GM21529 (cell line): ENCODE measurements at regions not wholly inside any gene's neighbourhood (a gene's known extent, or its start where the extent isn't known, plus 50 kb on each side); places are given as distances from the start of the nearest gene placed in this dataset.

ENCODE experiments used
- ATAC-seq: cut with Tn5 transposase; IDR thresholded peaks from one replicate; pipeline ENCODE4 v1.9.1; 2021; ENCODE audit not compliant: unreplicated experiment

- ATAC-seq = no peak
Measured at GRCh38 chr17:31595076-31595475, 203.6 kb downstream of the RAB11FIP4 start.

GRCh38 chr17:31594416-31594815, 202.9 kb downstream of the RAB11FIP4 start:
- ATAC-seq = no peak

- no peak for ATAC-seq
Measured at GRCh38 chr17:31593806-31594205, 202.3 kb downstream of the RAB11FIP4 start.

- no peak for ATAC-seq
Measured at GRCh38 chr17:31591924-31592323, 200.4 kb downstream of the RAB11FIP4 start.

- ATAC-seq = no peak
Measured at GRCh38 chr17:31588512-31588911, 197.0 kb downstream of the RAB11FIP4 start.

- ATAC-seq = no peak
Measured at GRCh38 chr17:31588034-31588433, 196.6 kb downstream of the RAB11FIP4 start.
